HEK293 (cell line): ENCODE measurements at regions not wholly inside any gene's neighbourhood (a gene's known extent, or its start where the extent isn't known, plus 50 kb on each side); places are given as distances from the start of the nearest gene placed in this dataset.

Experiments
- CTCF ChIA-PET: fragments of 350-600 bp; formaldehyde crosslinking; extraction: SDS; loops from one replicate; lab custom pipeline; 2021; ENCODE audit warnings: antibody characterized with exemption; lab: Yijun Ruan, JAX
- POLR2A ChIA-PET: fragments of 300-600 bp; formaldehyde crosslinking; extraction: SDS; loops from one replicate; lab custom pipeline; 2020; ENCODE audit warnings: antibody characterized with exemption, inconsistent platforms; lab: Yijun Ruan, JAX
- H3K27ac ChIP-seq: fragments of 200-500 bp; sonication (Bioruptor generic); 2 replicates; pipeline ENCODE4 v1.5.1; 2014; ENCODE audit warnings: low read depth, low read length, control low read depth, inconsistent platforms; ENCODE audit errors: extremely low read depth
- H3K36me3 ChIP-seq, 2 experiments: fragments of 200-500 bp in 1 of 2; sonication (Bioruptor generic) in 1 of 2; 1 replicate in 1 of 2; 2 replicates in 1 of 2; pipeline ENCODE4 v1.5.1; 2014 to 2017; ENCODE audit warnings: inconsistent platforms in 2 of 2, low read length in 2 of 2; ENCODE audit not compliant: control insufficient read depth in 2 of 2, insufficient read depth in 1 of 2
- H3K4me1 ChIP-seq: fragments of 200-500 bp; sonication (Bioruptor generic); 2 replicates; pipeline ENCODE4 v1.5.1; 2014; ENCODE audit warnings: mild to moderate bottlenecking, low read length, inconsistent platforms; ENCODE audit not compliant: control insufficient read depth, insufficient read depth
- H3K4me3 ChIP-seq: 2 replicates; pipeline ENCODE4 v1.5.1; 2011; ENCODE audit warnings: low read depth, mild to moderate bottlenecking, control low read depth, low read length, moderate library complexity
- H3K9me3 ChIP-seq: fragments of 200-500 bp; sonication (Bioruptor generic); 2 replicates; pipeline ENCODE4 v1.5.1; 2014; ENCODE audit warnings: low read depth, low read length, inconsistent platforms; ENCODE audit not compliant: control insufficient read depth, insufficient read depth
- CTCF ChIP-seq: fragments of 450-650 bp; formaldehyde crosslinking; IDR thresholded peaks from 2 replicates; pipeline ENCODE4 v1.5.1; 2016; ENCODE audit warnings: missing biosample characterization, missing genetic modification characterization
- EGR2 ChIP-seq: fragments of 450-650 bp; formaldehyde crosslinking; IDR thresholded peaks from 2 replicates; pipeline ENCODE4 v1.5.1; 2016; ENCODE audit warnings: low read depth, missing biosample characterization, missing genetic modification characterization
- HIC1 ChIP-seq: fragments of 450-650 bp; formaldehyde crosslinking; IDR thresholded peaks from 2 replicates; pipeline ENCODE4 v1.5.1; 2016; ENCODE audit warnings: missing biosample characterization, missing genetic modification characterization
- OSR2 ChIP-seq: fragments of 450-650 bp; formaldehyde crosslinking; IDR thresholded peaks from 2 replicates; pipeline ENCODE4 v1.5.1; 2016; ENCODE audit warnings: missing biosample characterization, missing genetic modification characterization
- REPIN1 ChIP-seq: fragments of 450-650 bp; formaldehyde crosslinking; IDR thresholded peaks from 2 replicates; pipeline ENCODE4 v1.5.1; 2017; ENCODE audit warnings: missing biosample characterization, missing genetic modification characterization, low read depth
- SALL2 ChIP-seq: fragments of 450-650 bp; formaldehyde crosslinking; IDR thresholded peaks from 2 replicates; pipeline ENCODE4 v1.5.0; 2017; ENCODE audit warnings: missing biosample characterization, mild to moderate bottlenecking, missing genetic modification characterization, borderline replicate concordance
- SCRT2 ChIP-seq: fragments of 450-650 bp; formaldehyde crosslinking; IDR thresholded peaks from 2 replicates; pipeline ENCODE4 v1.5.1; 2016; ENCODE audit warnings: missing biosample characterization, missing genetic modification characterization
- ZFP3 ChIP-seq: fragments of 450-650 bp; formaldehyde crosslinking; IDR thresholded peaks from 2 replicates; pipeline ENCODE4 v1.5.1; 2016; ENCODE audit warnings: low read depth, missing biosample characterization, missing genetic modification characterization
- ZFP37 ChIP-seq: fragments of 450-650 bp; formaldehyde crosslinking; IDR thresholded peaks from 2 replicates; pipeline ENCODE4 v1.5.1; 2016; ENCODE audit warnings: missing biosample characterization, missing genetic modification characterization
- ZNF112 ChIP-seq: fragments of 450-650 bp; formaldehyde crosslinking; IDR thresholded peaks from 2 replicates; pipeline ENCODE4 v1.5.0; 2017; ENCODE audit warnings: missing biosample characterization, missing genetic modification characterization
- ZNF132 ChIP-seq: fragments of 450-650 bp; formaldehyde crosslinking; IDR thresholded peaks from 2 replicates; pipeline ENCODE4 v1.5.1; 2017; ENCODE audit warnings: missing biosample characterization, missing genetic modification characterization, borderline replicate concordance
- ZNF174 ChIP-seq: fragments of 450-650 bp; formaldehyde crosslinking; IDR thresholded peaks from 2 replicates; pipeline ENCODE4 v1.5.0; 2017; ENCODE audit warnings: missing biosample characterization, mild to moderate bottlenecking, missing genetic modification characterization
- ZNF2 ChIP-seq: fragments of 450-650 bp; formaldehyde crosslinking; IDR thresholded peaks from 2 replicates; pipeline ENCODE4 v1.5.1; 2016; ENCODE audit warnings: missing biosample characterization, missing genetic modification characterization
- ZNF23 ChIP-seq: fragments of 450-650 bp; formaldehyde crosslinking; IDR thresholded peaks from 2 replicates; pipeline ENCODE4 v1.5.1; 2016; ENCODE audit warnings: missing biosample characterization, missing genetic modification characterization, borderline replicate concordance
- ZNF248 ChIP-seq: fragments of 450-650 bp; formaldehyde crosslinking; IDR thresholded peaks from 2 replicates; pipeline ENCODE4 v1.5.1; 2017; ENCODE audit warnings: missing biosample characterization, missing genetic modification characterization
- ZNF37A ChIP-seq: fragments of 450-650 bp; IDR thresholded peaks from 2 replicates; pipeline ENCODE4 v1.5.1; 2018; ENCODE audit warnings: missing biosample characterization, missing genetic modification characterization
- ZNF473 ChIP-seq: fragments of 450-650 bp; formaldehyde crosslinking; IDR thresholded peaks from 2 replicates; pipeline ENCODE4 v1.5.1; 2017; ENCODE audit warnings: missing biosample characterization, missing genetic modification characterization
- ZNF518A ChIP-seq: fragments of 450-650 bp; formaldehyde crosslinking; conservative IDR thresholded peaks from 2 replicates; pipeline ENCODE4 v1.5.1; 2016; ENCODE audit warnings: low read depth, missing biosample characterization, missing genetic modification characterization
- ZNF558 ChIP-seq: fragments of 450-650 bp; formaldehyde crosslinking; IDR thresholded peaks from 2 replicates; pipeline ENCODE4 v1.5.1; 2016; ENCODE audit warnings: missing biosample characterization, missing genetic modification characterization
- ZNF610 ChIP-seq: fragments of 450-650 bp; formaldehyde crosslinking; IDR thresholded peaks from 2 replicates; pipeline ENCODE4 v1.5.1; 2016; ENCODE audit warnings: missing biosample characterization, missing genetic modification characterization, borderline replicate concordance
- ZNF626 ChIP-seq: fragments of 450-650 bp; sonication (Bioruptor Pico); formaldehyde crosslinking; IDR thresholded peaks from 2 replicates; pipeline ENCODE4 v1.5.1; 2018; ENCODE audit warnings: missing biosample characterization, missing genetic modification characterization, inconsistent platforms
- ZNF629 ChIP-seq: fragments of 450-650 bp; formaldehyde crosslinking; IDR thresholded peaks from 2 replicates; pipeline ENCODE4 v1.5.1; 2017; ENCODE audit warnings: missing biosample characterization, missing genetic modification characterization
- ZNF701 ChIP-seq: fragments of 450-650 bp; formaldehyde crosslinking; IDR thresholded peaks from 2 replicates; pipeline ENCODE4 v1.5.1; 2016; ENCODE audit warnings: missing biosample characterization, missing genetic modification characterization
- ZNF843 ChIP-seq: fragments of 450-650 bp; formaldehyde crosslinking; IDR thresholded peaks from 2 replicates; pipeline ENCODE4 v1.5.1; 2016; ENCODE audit warnings: missing biosample characterization, missing genetic modification characterization

GRCh38 chr1:58346036-58346355 lies 200.5 kb downstream of the OMA1 start:
- no peaks in the 10 kb centered on the region for H3K4me1 ChIP-seq
- no peaks in the 10 kb centered on the region for H3K9me3 ChIP-seq
- H3K4me3 ChIP-seq = no peak overlapping the region
- H3K27ac ChIP-seq = no peak overlapping the region
- POLR2A ChIA-PET = no interaction called here
- H3K36me3 ChIP-seq = no peaks in the 10 kb centered on the region
- CTCF ChIA-PET = no interaction called here
- no peak for TF ChIP-seq ZNF610 (tag by site-specific recombination)
- no peak for TF ChIP-seq ZNF2
- no peak for TF ChIP-seq EGR2 (tag by site-specific recombination)
- no peak for TF ChIP-seq SCRT2
- TF ChIP-seq OSR2 (tag by site-specific recombination) = no peak
- TF ChIP-seq ZNF112 (tag by site-specific recombination) = no peak
- no peak for TF ChIP-seq ZNF843 (tag by site-specific recombination)
- no peak for TF ChIP-seq ZNF626
- no peak for TF ChIP-seq CTCF (tag by site-specific recombination)
- TF ChIP-seq ZNF248 (tag by site-specific recombination) = no peak
- TF ChIP-seq ZFP37 (tag by site-specific recombination) = no peak

- ChIA-PET CTCF (interaction anchor here (0.6 kb wide), 1 partner anchor 50 kb away, joined by 3 read pairs; no protein-coding TSS in a partner anchor), POLR2A (no interaction called here)
- H3K4me3 ChIP-seq = no peak overlapping the region
- no peaks in the 10 kb centered on the region for H3K36me3 ChIP-seq
- no peaks in the 10 kb centered on the region for H3K9me3 ChIP-seq
- H3K27ac ChIP-seq = no peak overlapping the region
- no peaks in the 10 kb centered on the region for H3K4me1 ChIP-seq
- no peak for TF ChIP-seq ZNF473 (tag by site-specific recombination)
- TF ChIP-seq HIC1 (tag by site-specific recombination) = no peak
- no peak for TF ChIP-seq ZNF174 (tag by site-specific recombination)
- no peak for TF ChIP-seq ZNF518A
- TF ChIP-seq ZNF23 = no peak
- TF ChIP-seq ZNF132 = no peak
- TF ChIP-seq ZNF558 (tag by site-specific recombination) = no peak
- TF ChIP-seq ZFP3 (tag by site-specific recombination) = no peak
- no peak for TF ChIP-seq ZNF701 (tag by site-specific recombination)
- TF ChIP-seq ZNF37A (tag by site-specific recombination) = no peak
- TF ChIP-seq REPIN1 (tag by site-specific recombination) = no peak
- TF ChIP-seq ZNF629 = no peak
- TF ChIP-seq SALL2 (tag by site-specific recombination) = no peak
Measured at GRCh38 chr1:58345215-58346035, 201.1 kb downstream of the OMA1 start.
